Astrocyte (in vitro differentiated cells and primary cell): ENCODE measurements at regions not wholly inside any gene's neighbourhood (a gene's known extent, or its start where the extent isn't known, plus 50 kb on each side); places are given as distances from the start of the nearest gene placed in this dataset.
"Not testable (repeated sequence)": the region's sequence is repeated elsewhere in the genome, so short reads cannot be mapped to it uniquely, and the experiment has no call there.

Experiments
- DNase-seq: peaks from one replicate; pipeline ENCODE4 v3.0.0-alpha.2; 2010; ENCODE audit warnings: low read depth
- FAIRE-seq: peaks from 2 replicates; lab custom pipeline; 2011; peaks lifted over from hg19 to GRCh38; lab: Jason Lieb, UNC
- H2AFZ ChIP-seq: 2 replicates; pipeline ENCODE4 v1.6.0; 2012; ENCODE audit warnings: low read depth, low read length, inconsistent platforms
- H3K27ac ChIP-seq: 2 replicates; pipeline ENCODE4 v1.5.1; 2011; ENCODE audit warnings: low read depth, low read length, inconsistent platforms
- H3K27me3 ChIP-seq: 2 replicates; pipeline ENCODE4 v1.6.0; 2011; ENCODE audit warnings: low read length, inconsistent platforms; ENCODE audit not compliant: insufficient read depth
- H3K36me3 ChIP-seq: 2 replicates; pipeline ENCODE4 v1.5.1; 2011; ENCODE audit warnings: low read length, inconsistent platforms; ENCODE audit not compliant: insufficient read depth
- H3K4me1 ChIP-seq: 2 replicates; pipeline ENCODE4 v1.5.1; 2011; ENCODE audit warnings: low read length, inconsistent platforms; ENCODE audit not compliant: insufficient read depth
- H3K4me2 ChIP-seq: 2 replicates; pipeline ENCODE4 v1.6.0; 2012; ENCODE audit warnings: low read length, inconsistent platforms
- H3K4me3 ChIP-seq: 2 replicates; pipeline ENCODE4 v1.5.1; 2011; ENCODE audit warnings: low read depth, mild to moderate bottlenecking, low read length, inconsistent platforms; ENCODE audit not compliant: insufficient read depth
- H3K79me2 ChIP-seq: 2 replicates; pipeline ENCODE4 v1.6.0; 2012; ENCODE audit warnings: mild to moderate bottlenecking, low read length, inconsistent platforms; ENCODE audit not compliant: insufficient read depth
- H3K9ac ChIP-seq: 2 replicates; pipeline ENCODE4 v1.6.0; 2012; ENCODE audit warnings: mild to moderate bottlenecking, low read length, inconsistent platforms
- H3K9me3 ChIP-seq: 2 replicates; pipeline ENCODE4 v1.5.1; 2012; ENCODE audit warnings: low read depth, mild to moderate bottlenecking, low read length, inconsistent platforms; ENCODE audit not compliant: insufficient read depth
- H4K20me1 ChIP-seq: 2 replicates; pipeline ENCODE4 v1.6.0; 2012; ENCODE audit warnings: low read length, inconsistent platforms; ENCODE audit not compliant: insufficient read depth
- H3K27ac Mint-ChIP-seq: one replicate; pipeline ENCODE4 v1.8.0; 2021; ENCODE audit warnings: mild to moderate bottlenecking, mixed read lengths; ENCODE audit not compliant: unreplicated experiment
- H3K27me3 Mint-ChIP-seq: one replicate; pipeline ENCODE4 v1.8.0; 2021; ENCODE audit warnings: low read depth, mixed read lengths; ENCODE audit not compliant: unreplicated experiment
- H3K36me3 Mint-ChIP-seq: one replicate; pipeline ENCODE4 v1.8.0; 2021; ENCODE audit warnings: low read depth, mixed read lengths; ENCODE audit not compliant: unreplicated experiment
- H3K4me1 Mint-ChIP-seq: one replicate; pipeline ENCODE4 v1.8.0; 2021; ENCODE audit warnings: low read depth, mixed read lengths; ENCODE audit not compliant: unreplicated experiment
- H3K4me3 Mint-ChIP-seq: one replicate; pipeline ENCODE4 v1.8.0; 2021; ENCODE audit warnings: mild to moderate bottlenecking, moderate library complexity, mixed read lengths; ENCODE audit not compliant: unreplicated experiment
- H3K9me3 Mint-ChIP-seq: one replicate; pipeline ENCODE4 v1.8.0; 2021; ENCODE audit warnings: mild to moderate bottlenecking, mixed read lengths; ENCODE audit not compliant: unreplicated experiment

- H3K27ac ChIP-seq, H3K27me3 Mint-ChIP-seq, H4K20me1 ChIP-seq, H3K9ac ChIP-seq, H2AFZ ChIP-seq, H3K79me2 ChIP-seq, H3K4me3 ChIP-seq, H3K36me3 ChIP-seq, H3K9me3 ChIP-seq, H3K4me2 ChIP-seq, H3K36me3 Mint-ChIP-seq, DNase-seq, H3K4me3 Mint-ChIP-seq, H3K27me3 ChIP-seq, H3K9me3 Mint-ChIP-seq, H3K4me1 ChIP-seq, H3K4me1 Mint-ChIP-seq, H3K27ac Mint-ChIP-seq, FAIRE-seq: not testable (repeated sequence)
These were observed 2144.1 kb upstream of the TPTE start for GRCh38 chr21:8377093-8377841.

DNA sequence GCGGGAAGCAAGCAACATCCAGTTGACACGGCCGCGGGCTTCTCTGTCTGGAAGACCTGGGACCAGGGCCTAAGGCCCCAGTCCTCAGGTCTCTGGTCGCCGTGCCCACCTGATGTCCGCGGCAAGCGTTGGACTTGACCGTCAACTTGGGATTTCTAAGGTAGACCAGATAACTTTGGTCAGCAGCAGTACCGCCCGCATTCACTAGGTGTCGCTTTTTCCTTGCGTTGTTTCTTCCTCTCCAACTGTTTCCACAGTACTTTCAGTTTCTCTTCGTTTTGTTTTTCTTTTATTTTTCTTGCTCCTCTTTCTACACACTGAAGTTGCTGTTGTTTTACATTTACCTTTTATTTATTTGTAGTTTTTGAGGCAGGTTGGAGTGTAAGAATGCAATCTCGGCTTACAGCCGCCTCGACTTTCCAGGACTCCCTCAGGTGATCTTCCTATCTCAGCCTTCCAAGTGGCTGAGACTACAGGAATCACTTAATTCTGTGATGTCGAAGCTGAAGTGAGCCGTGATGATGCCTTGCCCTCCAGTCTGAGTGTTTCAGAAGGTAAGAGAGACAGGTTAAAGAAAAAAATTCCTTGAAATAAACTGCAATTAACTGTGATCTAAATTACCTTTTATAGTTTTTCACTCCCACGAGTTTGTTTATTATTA lies 2140.8 kb upstream of the TPTE start:
- H3K9me3 Mint-ChIP-seq, FAIRE-seq: not testable (repeated sequence)

DNA sequence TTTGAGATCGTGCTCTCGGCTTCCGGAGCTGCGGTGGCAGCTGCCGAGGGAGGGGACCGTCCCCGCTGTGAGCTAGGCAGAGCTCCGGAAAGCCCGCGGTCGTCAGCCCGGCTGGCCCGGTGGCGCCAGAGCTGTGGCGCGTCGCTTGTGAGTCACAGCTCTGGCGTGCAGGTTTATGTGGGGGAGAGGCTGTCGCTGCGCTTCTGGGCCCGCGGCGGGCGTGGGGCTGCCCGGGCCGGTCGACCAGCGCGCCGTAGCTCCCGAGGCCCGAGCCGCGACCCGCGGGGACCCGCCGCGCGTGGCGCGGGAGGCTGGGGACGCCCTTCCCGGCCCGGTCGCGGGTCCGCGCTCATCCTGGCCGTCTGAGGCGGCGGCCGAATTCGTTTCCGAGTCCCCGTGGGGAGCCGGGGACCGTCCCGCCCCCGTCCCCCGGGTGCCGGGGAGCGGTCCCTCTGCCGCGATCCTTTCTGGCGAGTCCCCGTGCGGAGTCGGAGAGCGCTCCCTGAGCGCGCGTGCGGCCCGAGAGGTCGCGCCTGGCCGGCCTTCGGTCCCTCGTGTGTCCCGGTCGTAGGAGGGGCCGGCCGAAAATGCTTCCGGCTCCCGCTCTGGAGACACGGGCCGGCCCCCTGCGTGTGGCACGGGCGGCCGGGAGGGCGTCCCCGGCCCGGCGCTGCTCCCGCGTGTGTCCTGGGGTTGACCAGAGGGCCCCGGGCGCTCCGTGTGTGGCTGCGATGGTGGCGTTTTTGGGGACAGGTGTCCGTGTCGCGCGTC lies 2133.0 kb upstream of the TPTE start:
- FAIRE-seq, H3K4me2 ChIP-seq, H3K4me3 ChIP-seq, H3K27ac Mint-ChIP-seq, H3K27me3 ChIP-seq, H3K4me3 Mint-ChIP-seq, H3K9me3 ChIP-seq, H3K36me3 ChIP-seq, H3K36me3 Mint-ChIP-seq, H3K27ac ChIP-seq, H2AFZ ChIP-seq, H3K79me2 ChIP-seq, H3K4me1 ChIP-seq, H3K4me1 Mint-ChIP-seq, H4K20me1 ChIP-seq, H3K9me3 Mint-ChIP-seq, H3K27me3 Mint-ChIP-seq, DNase-seq, H3K9ac ChIP-seq: not testable (repeated sequence)

More for the DNA sequence above, 2140.8 kb upstream of the TPTE start:
- not testable (repeated sequence) for H3K4me1 ChIP-seq, H3K27ac Mint-ChIP-seq, H3K36me3 Mint-ChIP-seq, H3K4me1 Mint-ChIP-seq, H3K9me3 ChIP-seq, H3K36me3 ChIP-seq, DNase-seq, H4K20me1 ChIP-seq, H3K9ac ChIP-seq, H3K4me3 ChIP-seq, H3K27ac ChIP-seq, H3K79me2 ChIP-seq, H2AFZ ChIP-seq, H3K27me3 Mint-ChIP-seq, H3K27me3 ChIP-seq, H3K4me2 ChIP-seq, H3K4me3 Mint-ChIP-seq

GRCh38 chr21:8388940-8389238 lies 2132.5 kb upstream of the TPTE start:
- not testable (repeated sequence) for H2AFZ ChIP-seq, H3K4me1 Mint-ChIP-seq, H3K27ac ChIP-seq, H3K9me3 Mint-ChIP-seq, H3K4me1 ChIP-seq, H3K9me3 ChIP-seq, H4K20me1 ChIP-seq, H3K27me3 Mint-ChIP-seq, H3K36me3 ChIP-seq, H3K36me3 Mint-ChIP-seq, H3K4me3 Mint-ChIP-seq, H3K9ac ChIP-seq, H3K27ac Mint-ChIP-seq, H3K27me3 ChIP-seq, FAIRE-seq, H3K4me2 ChIP-seq, H3K79me2 ChIP-seq, H3K4me3 ChIP-seq, DNase-seq

DNA sequence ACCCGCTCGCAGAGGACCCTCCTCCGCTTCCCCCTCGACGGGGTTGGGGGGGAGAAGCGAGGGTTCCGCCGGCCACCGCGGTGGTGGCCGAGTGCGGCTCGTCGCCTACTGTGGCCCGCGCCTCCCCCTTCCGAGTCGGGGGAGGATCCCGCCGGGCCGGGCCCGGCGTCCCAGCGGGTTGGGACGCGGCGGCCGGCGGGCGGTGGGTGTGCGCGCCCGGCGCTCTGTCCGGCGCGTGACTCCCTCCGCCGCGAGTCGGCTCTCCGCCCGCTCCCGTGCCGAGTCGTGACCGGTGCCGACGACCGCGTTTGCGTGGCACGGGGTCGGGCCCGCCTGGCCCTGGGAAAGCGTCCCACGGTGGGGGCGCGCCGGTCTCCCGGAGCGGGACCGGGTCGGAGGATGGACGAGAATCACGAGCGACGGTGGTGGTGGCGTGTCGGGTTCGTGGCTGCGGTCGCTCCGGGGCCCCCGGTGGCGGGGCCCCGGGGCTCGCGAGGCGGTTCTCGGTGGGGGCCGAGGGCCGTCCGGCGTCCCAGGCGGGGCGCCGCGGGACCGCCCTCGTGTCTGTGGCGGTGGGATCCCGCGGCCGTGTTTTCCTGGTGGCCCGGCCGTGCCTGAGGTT lies 2130.7 kb upstream of the TPTE start:
- H3K9me3 ChIP-seq, H3K4me1 Mint-ChIP-seq, H2AFZ ChIP-seq, H4K20me1 ChIP-seq, H3K4me2 ChIP-seq, H3K4me3 Mint-ChIP-seq, H3K27me3 ChIP-seq, H3K36me3 ChIP-seq, DNase-seq, H3K27me3 Mint-ChIP-seq, H3K27ac ChIP-seq, H3K4me1 ChIP-seq, H3K4me3 ChIP-seq, H3K36me3 Mint-ChIP-seq, H3K9ac ChIP-seq, FAIRE-seq, H3K79me2 ChIP-seq, H3K27ac Mint-ChIP-seq, H3K9me3 Mint-ChIP-seq: not testable (repeated sequence)
